Vagina (tissue), 2 donors: ENCODE measurements at regions not wholly inside any gene's neighbourhood (a gene's known extent, or its start where the extent isn't known, plus 50 kb on each side); places are given as distances from the start of the nearest gene placed in this dataset.

ENCODE experiments used
- POLR2AphosphoS5 ChIP-seq, 2 donors: sonication (generic); formaldehyde crosslinking; IDR thresholded peaks; one replicate each; pipeline ENCODE4 v1.9.0; 2017; ENCODE audit warnings: antibody characterized with exemption in 2 of 2, mild to moderate bottlenecking in 2 of 2, low read depth in 1 of 2; ENCODE audit not compliant: insufficient read depth in 1 of 2
- TF ChIP-seq, protein P1 (sequence below), 3 experiments: fragments of 450-650 bp in 2 of 3; fragments of 200-600 bp in 1 of 3; sonication (generic) in 1 of 3; IDR thresholded peaks; one replicate each; pipeline ENCODE4 v1.5.1; 2017 to 2019; ENCODE audit warnings: antibody characterized with exemption in 3 of 3, mild to moderate bottlenecking in 2 of 3, moderate library complexity in 2 of 3

DNA sequence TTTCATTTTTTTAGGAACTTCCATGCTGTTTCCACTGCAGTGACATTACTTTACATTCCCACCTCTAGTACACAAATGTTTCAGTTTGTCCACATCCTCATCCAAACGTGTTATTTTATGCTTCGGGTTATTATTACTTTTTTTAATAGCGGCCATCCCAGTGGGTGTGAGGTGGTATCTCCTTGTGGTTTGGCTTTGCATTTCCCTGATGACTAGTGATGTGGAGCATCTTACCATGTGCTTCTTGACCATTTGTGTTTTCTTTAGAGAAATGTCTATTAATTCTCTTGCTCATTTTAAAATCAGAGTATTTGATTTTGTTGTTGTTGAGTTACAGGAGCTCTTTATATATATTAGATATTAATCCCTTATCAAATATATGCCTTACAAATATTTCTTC, 70.3 kb upstream of the ANO1 start:
- TF ChIP-seq, protein P1, sequence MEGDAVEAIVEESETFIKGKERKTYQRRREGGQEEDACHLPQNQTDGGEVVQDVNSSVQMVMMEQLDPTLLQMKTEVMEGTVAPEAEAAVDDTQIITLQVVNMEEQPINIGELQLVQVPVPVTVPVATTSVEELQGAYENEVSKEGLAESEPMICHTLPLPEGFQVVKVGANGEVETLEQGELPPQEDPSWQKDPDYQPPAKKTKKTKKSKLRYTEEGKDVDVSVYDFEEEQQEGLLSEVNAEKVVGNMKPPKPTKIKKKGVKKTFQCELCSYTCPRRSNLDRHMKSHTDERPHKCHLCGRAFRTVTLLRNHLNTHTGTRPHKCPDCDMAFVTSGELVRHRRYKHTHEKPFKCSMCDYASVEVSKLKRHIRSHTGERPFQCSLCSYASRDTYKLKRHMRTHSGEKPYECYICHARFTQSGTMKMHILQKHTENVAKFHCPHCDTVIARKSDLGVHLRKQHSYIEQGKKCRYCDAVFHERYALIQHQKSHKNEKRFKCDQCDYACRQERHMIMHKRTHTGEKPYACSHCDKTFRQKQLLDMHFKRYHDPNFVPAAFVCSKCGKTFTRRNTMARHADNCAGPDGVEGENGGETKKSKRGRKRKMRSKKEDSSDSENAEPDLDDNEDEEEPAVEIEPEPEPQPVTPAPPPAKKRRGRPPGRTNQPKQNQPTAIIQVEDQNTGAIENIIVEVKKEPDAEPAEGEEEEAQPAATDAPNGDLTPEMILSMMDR (IDR thresholded peaks at IDR 0.05) = no peak
- TF ChIP-seq POLR2AphosphoS5 (IDR thresholded peaks at IDR 0.05; ENCODE audit: insufficient read depth in 1 of 2, low read depth in 1 of 2) = no peak
